Stimulated activated CD4-positive, alpha-beta T cell treated with anti-CD3 and anti-CD28 coated beads, Interleukin-2, amount 100 ng/mL, for 48 hours (primary cell): ENCODE measurements at regions not wholly inside any gene's neighbourhood (a gene's known extent, or its start where the extent isn't known, plus 50 kb on each side); places are given as distances from the start of the nearest gene placed in this dataset.
"Not testable (repeated sequence)": the region's sequence is repeated elsewhere in the genome, so short reads cannot be mapped to it uniquely, and the experiment has no call there.

Source experiments
- DNase-seq, 2 donors: peaks; one replicate each; pipeline ENCODE4 v3.0.0-alpha.2; 2020

DNA sequence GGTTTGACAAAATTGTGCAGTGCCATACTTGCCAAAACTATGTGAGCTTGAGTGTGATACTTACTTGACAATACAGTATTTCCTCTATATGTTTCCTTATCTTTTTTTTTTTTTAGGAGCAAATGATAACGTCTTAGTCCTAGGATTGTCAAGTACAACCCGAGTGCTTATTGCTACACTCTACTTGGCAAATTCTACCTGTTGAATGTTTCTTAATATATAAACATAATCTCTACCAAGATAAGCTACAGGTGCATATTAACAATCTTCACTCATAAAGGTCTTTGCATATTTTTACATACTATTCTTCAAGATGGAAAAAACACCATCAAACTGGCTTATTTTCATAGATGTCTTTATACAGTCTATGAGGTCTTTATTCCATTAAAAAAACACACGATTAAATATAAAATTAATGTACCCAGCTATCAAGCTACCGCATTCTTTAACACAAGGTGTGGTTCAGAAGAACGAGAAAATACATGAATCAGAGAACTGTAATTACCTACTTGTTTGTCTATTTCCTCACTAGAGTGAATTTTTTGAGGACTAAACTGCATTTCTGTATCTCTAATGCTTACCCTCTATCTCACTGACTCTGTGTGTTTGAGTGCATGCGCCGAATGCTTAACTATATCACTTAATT lies 76.1 kb upstream of the PDSS1 start:
- no peak for DNase-seq

DNA sequence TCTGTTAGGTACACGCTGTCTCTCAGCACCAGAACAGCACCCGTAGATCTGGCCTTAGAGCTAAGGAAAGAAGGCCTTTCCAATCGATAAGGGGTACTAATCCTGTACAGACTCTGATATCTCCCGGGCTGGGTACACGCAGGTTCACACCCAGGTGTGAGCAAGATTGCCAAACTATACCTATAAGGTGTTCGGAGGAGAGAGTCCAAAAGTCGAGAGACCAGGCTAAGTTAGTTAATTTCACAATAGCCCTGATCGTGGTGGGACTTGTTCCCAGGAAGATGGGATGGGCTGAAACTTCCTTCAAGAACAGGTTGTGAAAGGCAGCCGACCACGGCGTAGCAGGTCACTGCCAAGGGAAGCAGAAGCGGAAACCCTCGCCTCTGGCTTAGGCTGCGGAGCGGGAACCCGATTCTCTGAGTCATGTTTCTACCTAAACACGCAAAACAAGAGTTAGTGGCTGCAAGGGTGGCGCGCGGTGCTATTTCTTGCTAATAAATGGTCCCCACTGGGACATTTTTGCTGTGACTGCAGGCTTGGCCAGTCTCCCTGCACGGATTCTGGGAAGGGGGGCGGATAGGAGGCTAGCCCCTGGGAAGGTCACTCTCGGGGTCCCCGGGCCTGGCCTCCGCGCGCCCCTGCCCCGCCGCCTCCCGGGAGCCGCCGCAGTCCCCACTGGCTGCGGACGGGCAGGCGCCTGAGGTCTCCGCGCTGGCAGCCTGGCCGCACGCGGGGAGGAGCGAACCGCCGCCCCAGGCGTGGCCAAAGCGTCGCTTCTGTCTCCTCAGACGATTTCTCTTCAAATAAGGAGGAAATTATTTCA lies 75.4 kb upstream of the PDSS1 start:
- DNase-seq: peak; percentile 22 to 31

DNA sequence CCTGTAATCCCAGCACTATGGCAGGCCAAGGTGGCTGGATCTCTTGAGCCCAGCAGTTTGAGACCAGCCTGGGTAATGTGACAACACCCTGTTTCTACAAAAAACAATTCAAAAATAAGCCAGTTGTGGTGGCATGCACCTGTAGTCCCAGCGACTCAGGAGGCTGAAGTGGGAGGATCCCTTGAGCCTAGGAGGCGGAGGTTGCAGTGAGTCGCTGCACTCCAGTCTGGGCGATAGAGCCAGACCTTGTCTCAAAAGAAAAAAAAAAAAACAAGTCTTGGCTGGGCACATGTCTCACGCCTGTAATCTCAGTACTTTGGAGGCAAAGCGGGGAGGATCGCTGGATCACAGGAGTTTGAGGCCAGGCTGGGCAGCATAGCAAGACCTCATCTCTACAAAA lies 74.6 kb upstream of the PDSS1 start:
- no peak for DNase-seq

DNA sequence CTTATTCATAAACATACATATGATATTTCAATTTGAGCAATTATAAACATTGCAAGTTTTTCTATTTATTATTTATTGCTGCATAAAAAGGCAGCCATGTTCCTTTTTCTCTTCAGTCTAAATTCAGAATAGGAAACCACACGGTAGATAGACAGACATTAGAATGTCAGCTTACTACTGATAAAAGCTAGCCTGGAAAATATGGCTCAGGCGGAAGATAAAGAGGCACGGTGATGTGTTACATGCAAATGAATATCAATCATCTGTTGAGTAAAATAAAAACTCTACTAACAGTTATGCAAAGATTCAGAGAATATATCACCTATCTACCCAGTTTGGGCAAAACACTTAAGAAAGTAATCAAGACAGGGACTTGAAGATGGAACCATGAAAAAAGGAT lies 73.5 kb upstream of the PDSS1 start:
- DNase-seq: no peak

DNA sequence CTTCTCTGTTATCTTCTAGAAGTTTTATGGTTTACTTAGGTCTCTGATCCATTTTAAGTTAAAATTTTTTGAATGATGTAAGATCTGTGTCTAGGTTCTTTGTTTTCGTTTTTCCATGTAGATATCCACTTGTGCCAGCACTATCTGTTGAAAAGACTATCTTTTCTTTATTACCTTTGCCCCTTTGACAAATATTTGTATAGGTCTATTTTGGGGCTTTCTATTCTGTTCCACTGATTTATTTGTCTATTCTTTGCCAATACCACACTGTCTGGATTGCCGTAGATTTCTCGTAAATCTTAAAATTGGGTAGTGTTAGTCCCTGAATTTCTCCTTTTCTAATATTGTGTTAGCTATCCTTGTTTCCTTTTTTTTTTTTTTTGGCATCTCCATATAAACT lies 71.4 kb upstream of the PDSS1 start:
- no peak for DNase-seq

DNA sequence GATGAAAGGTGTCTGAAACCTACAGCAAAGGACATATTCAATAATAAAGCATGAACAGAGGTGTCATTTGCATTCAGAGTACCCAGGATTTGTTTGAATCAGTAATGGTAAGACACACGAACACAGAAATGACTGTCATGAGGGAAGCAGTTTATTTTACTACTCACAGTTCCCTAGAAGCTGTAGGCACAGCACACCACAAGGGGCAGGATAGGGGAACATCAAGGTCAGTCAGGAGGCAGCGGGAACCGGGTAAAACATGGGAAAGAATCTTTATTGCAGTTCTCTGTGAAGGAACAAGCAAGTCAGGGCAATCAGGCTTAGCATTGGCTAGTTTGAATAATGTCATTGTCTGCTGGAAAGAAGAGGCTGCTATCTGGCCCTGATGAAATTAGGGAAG lies 70.2 kb upstream of the PDSS1 start:
- no peak for DNase-seq

DNA sequence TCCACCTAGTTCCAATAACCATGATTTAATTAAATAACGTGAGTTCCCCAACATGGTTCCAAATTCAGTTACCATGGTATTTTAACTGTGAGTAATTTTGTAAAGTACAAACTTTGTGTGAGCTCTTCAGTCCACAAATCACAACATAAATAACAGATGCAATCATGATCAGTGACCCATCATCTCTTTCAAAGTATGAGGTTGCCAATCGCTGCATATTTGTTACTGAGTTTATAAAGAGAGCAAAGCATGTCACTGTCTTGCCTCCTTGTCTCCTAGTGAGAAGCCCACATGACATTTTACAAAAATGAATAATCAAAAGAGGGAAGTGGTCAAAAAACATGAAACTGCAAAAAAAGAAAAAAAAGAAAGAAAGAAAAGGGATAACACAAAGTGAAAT lies 69.1 kb upstream of the PDSS1 start:
- no peak for DNase-seq

DNA sequence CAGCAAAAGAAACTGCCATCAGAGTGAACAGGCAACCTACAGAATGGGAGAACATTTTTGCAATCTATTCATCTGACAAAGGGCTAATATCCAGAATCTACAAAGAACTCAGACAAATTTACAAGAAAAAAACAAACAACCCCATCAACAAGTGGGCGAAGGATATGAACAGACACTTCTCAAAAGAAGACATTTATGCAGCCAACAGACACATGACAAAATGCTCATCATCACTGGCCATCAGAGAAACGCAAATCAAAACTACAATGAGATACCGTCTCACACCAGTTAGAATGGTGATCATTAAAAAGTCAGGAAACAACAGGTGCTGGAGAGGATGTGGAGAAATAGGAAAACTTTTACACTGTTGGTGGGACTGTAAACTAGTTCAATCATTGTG lies 65.3 kb upstream of the PDSS1 start:
- DNase-seq: not testable (repeated sequence)

DNA sequence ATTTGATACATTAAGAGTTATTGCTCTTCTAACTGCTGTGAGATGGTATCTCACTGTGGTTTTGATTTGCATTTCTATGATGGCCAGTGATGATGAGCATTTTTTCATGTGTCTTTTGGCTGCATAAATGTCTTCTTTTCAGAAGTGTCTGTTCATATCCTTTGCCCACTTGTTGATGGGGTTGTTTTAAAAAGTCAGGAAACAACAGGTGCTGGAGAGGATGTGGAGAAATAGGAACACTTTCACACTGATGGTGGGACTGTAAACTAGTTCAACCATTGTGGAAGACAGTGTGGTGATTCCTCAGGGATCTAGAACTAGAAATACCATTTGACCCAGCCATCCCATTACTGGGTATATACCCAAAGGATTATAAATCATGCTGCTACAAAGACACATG lies 63.4 kb upstream of the PDSS1 start:
- DNase-seq: not testable (repeated sequence)

DNA sequence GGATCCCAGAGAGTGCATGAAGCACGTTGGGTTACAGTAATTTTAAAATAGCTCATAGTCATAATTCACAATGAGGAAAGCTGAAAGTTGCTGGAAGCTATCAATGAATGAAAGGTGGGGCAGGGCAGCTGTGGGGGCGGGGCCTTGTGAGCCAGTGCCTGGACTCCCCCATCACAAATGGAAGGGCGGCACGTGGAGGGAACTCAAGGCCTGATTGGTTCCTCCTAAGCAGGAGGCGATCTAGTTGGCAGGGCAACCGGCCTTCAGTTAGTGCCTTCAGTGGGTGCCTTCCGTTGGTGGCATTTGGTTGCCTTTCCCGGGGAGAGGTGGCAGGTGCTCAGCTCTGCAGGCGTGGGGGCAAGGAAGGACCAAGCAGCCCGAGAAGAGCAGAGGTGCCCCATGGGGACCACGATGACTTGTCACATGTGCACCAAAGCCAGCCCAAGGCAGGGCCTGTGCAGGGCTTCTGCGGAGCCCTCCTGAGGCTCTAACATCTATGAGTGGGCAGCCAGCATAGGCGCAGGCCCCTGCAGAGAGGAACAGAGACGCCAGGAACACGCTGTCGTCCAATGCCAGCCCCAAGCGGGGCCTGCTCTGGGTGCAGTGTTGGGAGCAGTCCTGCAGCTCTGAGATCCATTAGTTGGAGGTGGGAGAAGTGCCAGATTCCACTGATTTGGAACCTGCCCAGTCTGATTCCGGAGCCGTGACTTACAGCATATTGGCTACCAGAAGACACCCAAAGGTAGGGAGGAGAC lies 59.8 kb upstream of the PDSS1 start:
- no peak for DNase-seq

DNA sequence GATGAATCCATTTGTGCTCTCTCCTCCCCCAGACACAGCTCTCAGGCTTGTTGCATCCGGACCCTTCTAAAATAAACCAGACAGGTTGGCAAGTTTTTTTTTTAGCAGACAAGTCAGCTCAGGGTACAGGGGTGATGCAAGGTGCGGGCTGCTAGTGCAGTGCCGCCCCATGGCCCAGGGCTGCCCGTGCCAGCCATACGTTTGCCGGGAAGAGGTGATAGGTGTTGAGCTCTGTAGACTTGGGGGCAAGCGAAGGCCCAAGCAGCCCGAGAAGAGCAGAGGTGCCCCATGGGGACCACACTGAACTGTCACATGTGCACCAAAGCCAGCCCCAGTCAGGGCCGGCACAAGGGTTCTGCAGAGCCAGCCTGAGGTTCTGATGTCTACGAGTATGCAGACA lies 57.1 kb upstream of the PDSS1 start:
- DNase-seq: no peak

DNA sequence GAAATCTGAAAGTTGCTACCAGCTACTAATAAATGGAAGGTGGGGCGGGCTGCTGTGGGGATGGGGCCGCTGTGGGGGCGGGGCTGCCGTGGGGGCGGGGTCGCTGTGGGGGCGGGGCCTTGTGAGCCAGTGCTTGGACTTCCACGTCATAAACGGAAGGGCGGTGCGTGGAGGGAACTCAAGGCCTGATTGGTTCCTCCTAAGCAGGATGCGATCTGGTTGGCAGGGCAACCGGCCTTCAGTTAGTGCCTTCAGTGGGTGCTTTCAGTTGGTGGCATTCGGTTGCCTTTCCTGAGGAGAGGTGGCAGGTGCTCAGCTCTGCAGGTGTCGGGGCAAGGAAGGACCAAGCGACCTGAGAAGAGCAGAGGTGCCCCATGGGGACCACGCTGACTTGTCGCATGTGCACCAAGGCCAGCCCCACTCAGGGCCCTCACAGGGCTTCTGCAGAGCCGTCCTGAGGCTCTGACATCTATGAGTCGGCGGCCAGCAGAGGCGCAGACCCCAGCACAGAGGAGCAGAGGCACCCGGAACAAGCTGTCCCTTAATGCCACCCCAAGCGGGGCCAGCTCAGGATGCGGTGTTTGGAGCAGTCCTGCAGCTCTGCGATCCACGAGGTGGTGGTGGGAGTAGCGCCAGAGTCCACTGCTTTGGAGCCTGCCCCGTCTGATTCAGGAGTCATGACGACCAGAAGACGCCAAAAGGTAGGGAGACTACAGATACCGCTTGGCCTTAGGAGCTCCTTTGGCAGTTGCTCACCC lies 54.4 kb upstream of the PDSS1 start:
- no peak for DNase-seq

DNA sequence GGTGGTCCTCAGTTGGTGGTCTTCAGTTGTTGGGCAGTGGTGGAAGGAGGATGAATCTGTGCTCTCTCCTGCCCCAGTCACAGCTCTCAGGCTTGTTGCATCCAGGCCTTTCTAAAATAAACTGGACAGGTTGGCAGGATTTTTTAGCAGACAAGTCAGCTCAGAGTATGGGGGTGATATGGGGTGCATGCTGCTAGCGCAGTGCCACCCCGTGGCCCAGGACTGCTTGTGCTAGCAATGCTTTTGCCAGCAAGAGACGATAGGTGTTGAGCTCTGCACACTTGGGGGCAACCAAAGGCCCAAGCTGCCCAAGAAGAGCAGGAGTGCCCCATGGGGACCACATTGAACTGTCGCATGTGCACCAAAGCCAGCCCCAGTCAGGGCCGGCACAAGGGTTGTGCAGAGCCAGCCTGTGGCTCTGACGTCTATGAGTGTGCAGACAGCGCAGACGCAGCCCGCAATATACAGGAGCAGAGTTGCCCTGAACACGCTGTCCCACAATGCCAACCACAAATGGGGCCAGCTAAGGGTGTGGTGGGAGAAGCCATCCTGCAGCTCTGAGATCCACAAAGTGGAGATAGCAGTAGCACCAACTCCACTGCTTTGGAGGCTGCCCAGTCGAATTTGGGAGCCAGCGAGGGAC lies 49.8 kb upstream of the PDSS1 start:
- no peak for DNase-seq
